ENCODE measurements at regions not wholly inside any gene's neighbourhood (a gene's known extent, or its start where the extent isn't known, plus 50 kb on each side); places are given as distances from the start of the nearest gene placed in this dataset.

GRCh38 chr17:17417718-17418181, 59.0 kb upstream of the MED9 start:
- Histone ChIP-seq H3K4me3 (no peak overlapping the region), H3K27ac (peak overlapping the region in 2 of 5 donors; percentile 15 to 27), H3K36me3 (replicated peaks in 1 of 2) (no peaks in the 10 kb centered on the region), H3K27me3 (no peaks in the 10 kb centered on the region), H3K9me3 (replicated peaks in 1 of 3) (no peaks in the 10 kb centered on the region), H3K4me1 (replicated peaks in 1 of 2) (peaks cover 7 to 43% of the 10 kb centered on the region in 2 donors)
- TF ChIP-seq CTCF (IDR thresholded peaks at IDR 0.05) = no peak
- no peak for TF ChIP-seq POLR2A (IDR thresholded peaks at IDR 0.05)
- intact Hi-C loops (cut with DNase I) = no loop called here
- WGBS, 4 donors = 87 to 92% (median 89%) methylated on average over 5 of the region's 5 CpGs
- DNase-seq = no peak

- Histone ChIP-seq H3K9me3 (replicated peaks in 1 of 3) (no peaks in the 10 kb centered on the region), H3K27ac (peak overlapping the region in 1 of 5 donors; percentile 69), H3K4me1 (replicated peaks in 1 of 2) (peaks cover 6 to 39% of the 10 kb centered on the region in 2 donors), H3K4me3 (no peak overlapping the region), H3K36me3 (replicated peaks in 1 of 2) (no peaks in the 10 kb centered on the region), H3K27me3 (no peaks in the 10 kb centered on the region)
- intact Hi-C loops (cut with DNase I) = no loop called here
- WGBS, 4 donors = 87 to 99% (median 90%) methylated on average over 2 of the region's 2 CpGs
- TF ChIP-seq POLR2A (IDR thresholded peaks at IDR 0.05) (no peak), CTCF (IDR thresholded peaks at IDR 0.05) (no peak)
- DNase-seq = no peak
Observed at GRCh38 chr17:17419166-17419565, 57.6 kb upstream of the MED9 start.

- TF ChIP-seq POLR2A (IDR thresholded peaks at IDR 0.05) (no peak), CTCF (IDR thresholded peaks at IDR 0.05) (no peak)
- H3K36me3 ChIP-seq (replicated peaks in 1 of 2) = no peaks in the 10 kb centered on the region
- H3K27me3 ChIP-seq = no peaks in the 10 kb centered on the region
- 88 to 93% (median 91%) methylated on average over 4 of the region's 4 CpGs for WGBS, 4 donors
- intact Hi-C loops (cut with DNase I) = no loop called here
- peaks cover under 1 to 34% of the 10 kb centered on the region in 2 donors for H3K4me1 ChIP-seq (replicated peaks in 1 of 2)
- H3K27ac ChIP-seq = peak overlapping the region in 2 of 5 donors; percentile 56 to 69
- no peaks in the 10 kb centered on the region for H3K9me3 ChIP-seq (replicated peaks in 1 of 3)
- no peak for DNase-seq
- no peak overlapping the region for H3K4me3 ChIP-seq
Observed at GRCh38 chr17:17419631-17420030, 57.2 kb upstream of the MED9 start.

- H3K27ac ChIP-seq = peak overlapping the region in 2 of 5 donors; percentile 56 to 69
- no peaks in the 10 kb centered on the region for H3K27me3 ChIP-seq
- intact Hi-C loops (cut with DNase I) = no loop called here
- DNase-seq = peak in 6 of 7 donors; percentile 33 to 78 (median 48)
- no peaks in the 10 kb centered on the region for H3K36me3 ChIP-seq (replicated peaks in 1 of 2)
- no peak overlapping the region for H3K4me3 ChIP-seq
- no peak for TF ChIP-seq CTCF (IDR thresholded peaks at IDR 0.05)
- no peak for TF ChIP-seq POLR2A (IDR thresholded peaks at IDR 0.05)
- no peaks in the 10 kb centered on the region for H3K9me3 ChIP-seq (replicated peaks in 1 of 3)
- H3K4me1 ChIP-seq (replicated peaks in 1 of 2) = peaks cover 0 to 29% of the 10 kb centered on the region in 2 donors
- WGBS, 4 donors = 36 to 50% (median 45%) methylated on average over 4 of the region's 4 CpGs
Observed at GRCh38 chr17:17420082-17420481, 56.7 kb upstream of the MED9 start.
